ENCODE measurements at regions not wholly inside any gene's neighbourhood (a gene's known extent, or its start where the extent isn't known, plus 50 kb on each side); places are given as distances from the start of the nearest gene placed in this dataset.

DNA sequence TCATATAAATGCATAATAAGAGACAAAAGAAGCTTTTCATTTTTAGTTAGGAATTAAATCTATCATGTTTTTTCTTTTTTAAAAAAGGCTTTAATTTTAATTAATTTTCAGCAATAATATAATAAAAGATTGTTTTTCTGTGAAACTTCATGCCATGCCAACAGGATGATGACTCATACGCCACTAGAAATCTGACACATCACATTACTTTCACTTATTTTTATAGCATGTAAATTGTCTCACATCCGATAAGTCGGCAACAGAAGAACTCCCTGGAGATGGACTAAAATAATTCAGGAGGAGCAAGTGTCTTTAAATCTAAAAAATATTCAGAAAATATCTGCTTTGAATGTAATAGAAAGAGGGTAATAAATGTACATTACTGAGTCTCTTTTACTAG lies 1024.2 kb upstream of the ACVR2A start:
- TF ChIP-seq POLR2A (IDR thresholded peaks at IDR 0.05): no peak
- TF ChIP-seq, protein P1, sequence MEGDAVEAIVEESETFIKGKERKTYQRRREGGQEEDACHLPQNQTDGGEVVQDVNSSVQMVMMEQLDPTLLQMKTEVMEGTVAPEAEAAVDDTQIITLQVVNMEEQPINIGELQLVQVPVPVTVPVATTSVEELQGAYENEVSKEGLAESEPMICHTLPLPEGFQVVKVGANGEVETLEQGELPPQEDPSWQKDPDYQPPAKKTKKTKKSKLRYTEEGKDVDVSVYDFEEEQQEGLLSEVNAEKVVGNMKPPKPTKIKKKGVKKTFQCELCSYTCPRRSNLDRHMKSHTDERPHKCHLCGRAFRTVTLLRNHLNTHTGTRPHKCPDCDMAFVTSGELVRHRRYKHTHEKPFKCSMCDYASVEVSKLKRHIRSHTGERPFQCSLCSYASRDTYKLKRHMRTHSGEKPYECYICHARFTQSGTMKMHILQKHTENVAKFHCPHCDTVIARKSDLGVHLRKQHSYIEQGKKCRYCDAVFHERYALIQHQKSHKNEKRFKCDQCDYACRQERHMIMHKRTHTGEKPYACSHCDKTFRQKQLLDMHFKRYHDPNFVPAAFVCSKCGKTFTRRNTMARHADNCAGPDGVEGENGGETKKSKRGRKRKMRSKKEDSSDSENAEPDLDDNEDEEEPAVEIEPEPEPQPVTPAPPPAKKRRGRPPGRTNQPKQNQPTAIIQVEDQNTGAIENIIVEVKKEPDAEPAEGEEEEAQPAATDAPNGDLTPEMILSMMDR (IDR thresholded peaks at IDR 0.05): no peak
- no peak for TF ChIP-seq EP300 (IDR thresholded peaks at IDR 0.05)
